GM21360 (cell line): ENCODE measurements at regions not wholly inside any gene's neighbourhood (a gene's known extent, or its start where the extent isn't known, plus 50 kb on each side); places are given as distances from the start of the nearest gene placed in this dataset.
"Not testable (repeated sequence)": the region's sequence is repeated elsewhere in the genome, so short reads cannot be mapped to it uniquely, and the experiment has no call there.

Experiments used
- ATAC-seq: cut with Tn5 transposase; IDR thresholded peaks from one replicate; pipeline ENCODE4 v1.9.1; 2021; ENCODE audit warnings: mild to moderate bottlenecking, moderate library complexity; ENCODE audit not compliant: unreplicated experiment

DNA sequence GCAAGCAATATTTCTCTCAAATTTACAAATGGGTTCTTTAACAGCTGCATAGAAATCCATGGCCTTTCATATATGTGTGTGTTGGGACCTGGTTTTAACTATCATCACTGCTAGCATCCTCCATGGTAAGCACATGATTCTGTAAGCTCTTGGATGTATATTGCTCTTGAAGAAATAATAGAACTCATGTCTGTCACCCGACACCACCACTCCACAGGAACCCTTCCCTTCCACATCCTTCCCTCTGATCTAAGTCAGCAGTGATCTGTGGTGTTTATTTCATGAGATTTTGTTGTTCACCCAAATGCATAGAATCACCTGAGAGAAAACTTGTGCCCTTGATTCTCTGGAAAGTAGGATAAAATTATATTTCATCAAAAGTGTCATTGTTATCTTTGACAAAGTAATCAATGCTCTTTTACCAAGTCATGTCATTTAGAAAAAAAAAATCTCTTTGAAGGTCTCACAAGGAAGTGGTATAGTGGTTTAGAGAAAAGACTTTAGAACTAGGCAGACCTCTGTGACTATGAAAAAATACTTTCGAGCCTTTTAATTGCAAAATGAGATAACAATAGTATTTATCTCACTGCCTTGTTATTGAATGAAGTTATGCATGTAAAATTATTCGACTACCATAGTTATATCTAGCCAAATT is 649.8 kb upstream of the SLC35B3 start:
- no peak for ATAC-seq

DNA sequence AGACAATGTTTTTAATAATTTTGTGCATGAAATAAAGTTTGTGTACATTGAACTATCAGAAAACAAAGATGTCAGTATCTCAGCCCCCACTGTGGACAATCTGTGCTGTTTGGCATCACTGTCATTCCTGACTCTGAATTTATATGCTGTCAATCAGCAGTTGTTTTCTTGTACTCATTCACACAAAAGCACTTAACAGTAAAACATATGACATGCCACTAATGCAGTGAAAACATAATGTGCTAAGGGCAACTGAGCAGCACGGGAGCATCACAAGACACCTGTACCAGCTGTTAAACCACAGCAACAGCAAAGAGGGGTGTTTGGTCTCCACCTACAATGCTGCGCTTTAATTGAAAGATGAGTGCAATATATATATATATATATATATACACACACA is 647.8 kb upstream of the SLC35B3 start:
- no peak for ATAC-seq

DNA sequence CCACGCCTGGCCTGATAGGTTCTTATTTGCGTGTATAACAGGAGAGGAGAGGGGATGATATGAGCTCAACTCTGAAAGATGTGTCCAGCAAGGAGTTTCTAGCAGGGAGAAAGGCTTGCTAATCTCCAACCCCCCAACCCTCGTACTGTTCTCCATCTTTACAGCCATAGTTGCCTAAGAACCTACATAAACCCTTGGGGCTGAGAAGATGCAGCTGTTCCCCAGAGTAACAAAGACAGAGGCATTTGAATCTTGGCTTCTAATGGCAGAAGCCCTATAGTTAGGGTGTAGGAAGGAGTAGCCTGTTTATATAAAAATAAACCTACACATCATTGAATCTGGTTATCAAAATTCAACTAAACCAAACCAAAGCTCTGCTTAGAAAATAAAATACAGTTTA is 631.4 kb upstream of the SLC35B3 start:
- ATAC-seq: no peak

DNA sequence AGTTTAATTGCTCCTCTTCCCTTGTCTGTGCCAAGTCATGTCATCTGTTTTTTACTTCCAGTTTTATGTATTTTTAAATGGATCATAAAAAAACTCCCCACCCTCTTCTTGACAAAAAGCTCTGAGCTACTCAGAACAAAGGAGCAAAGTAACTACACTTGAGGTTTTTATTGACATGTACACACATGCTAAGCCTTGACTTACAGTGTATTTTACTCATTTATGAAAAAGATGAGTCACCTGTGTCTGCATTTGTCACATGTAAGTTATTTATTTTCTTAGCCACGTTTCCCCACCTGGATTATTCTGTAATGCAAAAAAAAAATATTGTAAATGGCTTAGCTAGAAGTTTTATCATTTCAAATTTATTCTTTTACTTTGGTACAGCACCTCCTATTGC is 628.8 kb upstream of the SLC35B3 start:
- ATAC-seq: no peak

DNA sequence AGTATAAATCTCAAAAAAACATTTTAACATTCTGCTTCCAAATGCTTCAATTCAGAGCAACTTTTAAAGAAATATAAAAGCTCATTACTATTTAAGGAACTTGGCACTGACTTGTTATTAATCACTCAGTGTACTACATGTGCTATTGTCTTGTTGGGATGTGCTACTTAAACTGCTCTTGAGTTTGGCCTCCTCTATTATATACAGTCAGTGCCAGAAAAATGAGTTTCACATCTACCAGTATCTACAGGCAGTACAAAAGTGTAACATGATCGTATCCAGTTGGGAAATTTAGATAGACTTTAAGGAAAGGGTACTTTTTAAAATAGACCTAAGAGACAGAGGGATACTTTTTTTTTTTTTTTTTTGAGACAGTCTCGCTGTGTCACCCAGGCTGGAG is 627.3 kb upstream of the SLC35B3 start:
- ATAC-seq: no peak

DNA sequence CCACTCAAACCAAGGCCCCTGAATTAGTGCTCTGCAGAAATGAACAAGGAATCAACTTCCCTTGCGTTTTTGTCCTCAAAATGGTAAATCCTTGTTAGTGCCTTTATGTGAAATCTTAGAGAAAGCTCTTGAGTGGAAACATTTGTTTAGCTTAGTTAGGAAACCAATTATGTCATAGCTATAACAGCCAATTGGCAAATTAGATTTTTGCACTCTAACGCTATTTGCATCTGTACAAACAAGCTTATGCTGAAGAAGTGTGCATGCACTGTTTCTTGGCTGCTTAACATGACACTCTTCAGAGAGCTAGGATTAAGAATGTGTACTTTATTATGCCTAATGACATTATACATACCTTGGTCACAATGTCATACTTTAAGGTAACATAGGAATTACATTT is 622.6 kb upstream of the SLC35B3 start:
- no peak for ATAC-seq

DNA sequence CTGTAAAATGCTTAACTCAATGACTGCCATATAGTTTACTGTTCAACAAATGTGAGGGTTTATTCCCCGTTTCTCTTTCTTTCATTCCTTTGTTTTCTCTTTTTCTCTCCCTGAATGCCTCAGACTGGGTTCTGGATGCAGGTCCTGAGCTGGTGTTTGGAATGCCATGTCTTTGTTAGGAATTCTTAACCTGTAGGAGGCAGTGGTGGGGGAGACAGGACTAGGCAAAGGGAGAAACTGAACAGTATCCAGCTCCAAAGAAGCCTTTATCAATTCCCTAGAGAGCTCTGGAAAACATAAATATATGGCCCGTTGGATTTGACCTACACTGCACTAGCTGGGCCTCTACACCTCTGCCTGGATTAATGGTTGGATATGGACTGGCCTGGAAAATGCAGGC is 621.2 kb upstream of the SLC35B3 start:
- no peak for ATAC-seq

DNA sequence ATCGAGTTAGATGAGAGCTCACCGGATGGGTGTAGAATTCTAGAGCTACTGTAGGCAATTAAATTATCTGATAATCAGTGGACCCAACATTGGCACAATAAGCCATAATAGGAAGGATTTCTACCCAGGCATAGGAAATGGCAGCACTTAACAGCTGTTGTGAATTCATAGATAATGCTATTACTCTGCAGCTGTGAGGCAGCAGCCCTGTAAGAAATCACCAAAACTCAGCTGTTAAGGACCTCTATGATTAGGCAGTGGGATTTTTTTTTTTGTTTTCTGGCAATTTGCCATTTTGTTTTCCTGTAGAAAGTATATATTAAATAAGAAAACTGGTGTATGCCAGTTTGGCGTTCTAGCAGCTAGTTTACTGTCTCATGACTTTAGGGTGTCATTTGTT is 609.1 kb upstream of the SLC35B3 start:
- no peak for ATAC-seq

DNA sequence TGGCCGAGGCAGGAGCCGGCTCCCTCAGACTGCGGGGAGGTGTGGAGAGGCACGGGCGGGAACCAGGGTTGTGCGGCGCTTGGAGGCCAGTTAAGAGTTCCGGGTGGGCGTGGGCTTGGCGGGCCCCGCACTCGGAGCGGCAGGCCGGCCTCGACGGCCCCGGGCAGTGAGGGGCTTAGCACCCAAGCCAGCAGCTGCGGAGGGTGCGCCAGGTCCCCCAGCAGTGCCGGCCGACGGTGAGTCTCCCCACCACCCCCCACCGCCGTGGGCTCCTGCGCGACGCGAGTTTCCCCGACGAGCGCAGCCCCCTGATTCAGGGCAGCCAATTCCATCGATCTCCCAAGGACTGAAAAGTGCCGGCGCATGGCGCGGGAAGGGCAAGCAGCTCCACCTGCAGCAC is 605.4 kb upstream of the SLC35B3 start:
- ATAC-seq: no peak

DNA sequence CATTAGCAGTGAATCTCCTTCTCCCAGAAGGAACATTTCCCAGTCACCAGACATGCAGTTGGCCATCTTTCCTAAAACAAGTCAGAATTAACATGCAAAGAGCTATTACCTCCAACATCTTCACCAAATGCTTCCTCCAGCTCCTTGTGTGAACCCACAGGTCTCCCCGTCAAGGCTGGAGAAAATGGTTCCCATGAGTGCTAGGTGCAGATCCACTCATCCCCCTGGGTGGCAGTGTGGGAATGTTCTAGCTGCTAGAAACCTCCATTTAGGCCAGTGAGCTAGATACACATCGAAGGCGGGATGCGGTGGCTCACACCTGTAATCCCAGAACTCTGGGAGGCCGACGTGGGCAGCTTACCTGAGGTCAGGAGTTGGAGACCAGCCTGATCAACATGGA is 603.9 kb upstream of the SLC35B3 start:
- ATAC-seq: no peak

DNA sequence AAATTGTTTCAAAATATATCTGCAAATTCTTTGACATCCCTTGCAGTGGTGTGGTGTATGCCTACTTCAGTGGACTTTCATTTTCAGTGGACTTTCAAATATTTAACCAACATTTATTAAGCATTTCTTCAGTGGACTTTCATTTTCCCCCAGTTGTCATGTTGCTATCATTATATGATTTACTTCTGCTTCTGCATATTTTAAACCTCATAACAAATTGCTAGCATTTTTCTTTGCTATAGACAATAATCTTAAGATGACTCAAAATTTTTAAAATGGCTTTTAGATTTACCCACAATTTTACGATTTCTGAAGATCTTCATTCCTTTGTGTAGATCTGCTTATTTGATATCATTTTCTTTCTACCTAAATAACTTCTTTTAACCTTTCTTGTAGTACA is 592.7 kb upstream of the SLC35B3 start:
- ATAC-seq: no peak

DNA sequence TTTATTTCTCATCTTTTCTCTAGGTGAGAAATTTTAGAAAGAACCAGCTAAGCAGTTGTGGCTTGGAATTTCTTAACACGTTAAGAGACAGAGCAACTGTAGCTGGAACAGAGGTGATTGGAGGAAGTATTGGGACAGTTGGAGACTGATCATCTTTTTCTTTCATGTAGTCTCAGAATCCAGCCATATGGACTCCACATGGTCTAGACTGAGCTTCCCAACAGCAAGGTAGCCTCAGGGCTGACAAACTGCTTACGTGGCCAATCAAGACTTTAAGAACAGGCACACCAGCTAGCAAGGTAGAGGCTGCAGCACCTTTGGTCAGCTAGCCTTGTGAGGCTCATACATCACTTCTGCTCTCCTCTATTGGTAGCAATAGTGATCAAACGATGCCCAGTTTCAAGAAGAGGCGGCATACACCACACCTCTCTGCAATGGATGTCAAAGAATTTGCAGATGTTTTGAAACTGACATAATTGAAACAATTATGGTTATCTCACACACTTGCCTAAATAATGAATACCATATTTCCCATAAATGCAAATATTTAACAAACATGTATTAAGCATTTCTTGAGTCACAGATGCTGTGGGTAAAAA is 590.5 kb upstream of the SLC35B3 start:
- no peak for ATAC-seq

DNA sequence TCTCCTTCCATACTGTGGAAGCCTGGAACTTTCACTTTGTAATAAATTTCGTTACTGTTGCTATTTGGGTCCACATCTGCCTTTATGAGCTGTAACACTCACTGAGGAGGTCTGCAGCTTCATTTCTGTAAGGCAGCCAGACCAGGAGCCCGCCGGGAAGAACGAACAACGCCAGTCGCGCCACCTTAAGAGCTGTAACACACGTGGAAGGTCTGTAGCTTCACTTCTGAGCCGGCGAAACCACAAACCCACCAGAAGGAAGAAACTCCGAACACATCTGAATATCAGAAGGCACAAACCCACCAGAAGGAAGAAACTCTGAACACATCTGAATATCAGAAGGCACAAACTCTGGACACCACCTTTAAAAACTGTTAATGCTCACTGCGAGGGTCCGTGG is 589.9 kb upstream of the SLC35B3 start:
- ATAC-seq: no peak

DNA sequence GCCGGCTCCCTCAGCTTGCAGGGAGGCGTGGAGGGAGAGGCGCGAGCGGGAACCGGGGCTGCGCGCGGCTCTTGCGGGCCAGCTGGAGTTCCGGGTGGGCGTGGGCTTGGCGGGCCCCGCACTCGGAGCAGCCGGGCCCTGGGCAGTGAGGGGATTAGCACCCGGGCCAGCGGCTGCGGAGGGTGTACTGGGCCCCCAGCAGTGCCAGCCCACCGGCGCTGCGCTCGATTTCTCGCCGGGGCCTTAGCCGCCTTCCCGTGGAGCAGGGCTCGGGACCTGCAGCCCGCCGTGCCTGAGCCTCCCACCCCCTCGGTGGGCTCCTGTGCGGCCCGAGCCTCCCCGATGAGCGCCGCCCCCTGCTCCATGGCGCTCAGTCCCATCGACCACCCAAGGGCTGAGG is 588.9 kb upstream of the SLC35B3 start:
- not testable (repeated sequence) for ATAC-seq

DNA sequence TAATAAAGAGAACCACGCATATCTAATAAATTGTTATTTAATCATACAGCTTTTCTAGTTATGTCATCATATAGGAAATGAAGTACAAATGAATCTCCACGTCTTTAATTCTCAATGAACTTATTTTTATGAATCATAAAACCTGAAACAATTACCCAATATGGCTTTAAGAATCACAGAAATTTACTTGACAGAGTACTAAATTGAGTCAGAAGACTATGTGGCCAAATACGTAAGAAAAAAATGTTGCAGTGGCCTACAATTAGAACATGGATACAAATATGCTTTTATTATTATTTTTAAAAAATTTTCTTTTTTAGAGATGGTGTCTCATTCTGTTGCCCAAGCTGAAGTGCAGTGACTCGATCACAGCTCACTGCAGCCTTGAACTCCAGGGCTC is 584.7 kb upstream of the SLC35B3 start:
- no peak for ATAC-seq

DNA sequence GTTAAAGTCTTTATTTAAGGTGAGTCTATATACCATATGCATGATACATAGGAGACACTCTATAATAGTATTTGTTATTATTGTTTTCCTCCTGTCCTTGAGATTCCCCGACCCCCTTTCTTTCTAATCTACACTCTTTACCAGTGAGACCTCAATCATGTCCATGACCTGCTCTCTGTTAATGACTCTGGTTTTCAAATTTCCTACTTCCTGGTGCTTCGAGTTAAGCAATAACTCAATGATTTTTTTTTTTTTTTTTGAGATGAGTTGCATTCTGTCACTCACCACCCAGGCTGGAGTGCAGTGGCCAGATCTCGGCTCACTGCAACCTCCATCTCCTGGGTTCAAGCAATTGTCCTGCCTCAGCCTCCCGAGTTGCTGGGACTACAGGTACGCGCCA is 574.6 kb upstream of the SLC35B3 start:
- ATAC-seq: no peak

DNA sequence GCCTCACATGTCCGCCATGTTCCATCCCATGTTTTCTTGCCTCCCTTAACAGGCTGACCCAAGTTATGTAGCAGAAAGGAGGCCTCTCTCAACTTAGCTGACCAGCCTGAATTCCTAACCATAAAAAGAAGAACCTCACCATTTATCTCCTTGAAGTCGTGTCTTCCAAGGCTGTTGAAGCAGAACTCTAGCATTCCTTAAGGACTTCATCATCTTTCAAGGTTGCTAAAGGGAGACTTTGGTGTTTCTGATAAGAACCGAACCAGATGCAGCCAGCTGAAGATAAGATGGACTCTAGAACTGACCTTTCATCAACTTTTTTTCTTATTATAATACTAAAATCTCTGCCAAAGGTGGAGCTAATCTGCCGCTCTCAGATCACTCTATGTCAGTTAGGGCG is 571.7 kb upstream of the SLC35B3 start:
- no peak for ATAC-seq

DNA sequence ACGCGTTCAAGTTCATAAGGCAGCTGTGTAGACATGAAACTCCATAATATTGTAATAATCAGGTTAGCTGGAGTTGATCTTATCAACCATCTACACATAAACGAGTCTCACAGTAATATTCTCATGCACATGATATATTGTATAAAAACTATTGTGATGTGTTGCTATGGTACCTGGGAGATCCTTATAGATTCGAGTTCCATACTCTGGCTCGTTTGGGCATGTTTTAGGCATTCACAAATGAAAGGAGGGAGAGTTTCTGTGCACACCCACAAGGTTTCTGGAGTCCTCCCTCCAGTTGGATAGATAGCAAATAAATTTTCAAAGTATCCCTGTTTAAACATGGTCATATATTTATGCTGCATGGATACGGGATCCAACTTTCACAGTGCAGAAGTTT is 567.5 kb upstream of the SLC35B3 start:
- no peak for ATAC-seq

DNA sequence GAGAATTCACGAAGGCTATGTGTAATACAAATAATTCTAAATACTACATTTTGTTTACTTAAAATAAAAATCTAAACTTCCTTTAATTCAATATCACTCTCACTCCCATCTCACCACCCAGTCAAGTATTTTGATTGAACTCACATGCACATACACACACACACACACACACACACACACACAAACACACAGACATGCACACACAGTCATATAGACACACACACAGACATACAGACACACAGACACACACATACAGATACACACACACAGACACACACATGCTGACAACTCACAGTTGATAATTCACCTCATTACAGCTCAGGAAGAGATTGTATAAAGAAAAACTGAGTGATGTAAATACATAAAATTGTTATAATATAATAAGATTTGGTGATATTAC is 559.8 kb upstream of the SLC35B3 start:
- ATAC-seq: no peak

DNA sequence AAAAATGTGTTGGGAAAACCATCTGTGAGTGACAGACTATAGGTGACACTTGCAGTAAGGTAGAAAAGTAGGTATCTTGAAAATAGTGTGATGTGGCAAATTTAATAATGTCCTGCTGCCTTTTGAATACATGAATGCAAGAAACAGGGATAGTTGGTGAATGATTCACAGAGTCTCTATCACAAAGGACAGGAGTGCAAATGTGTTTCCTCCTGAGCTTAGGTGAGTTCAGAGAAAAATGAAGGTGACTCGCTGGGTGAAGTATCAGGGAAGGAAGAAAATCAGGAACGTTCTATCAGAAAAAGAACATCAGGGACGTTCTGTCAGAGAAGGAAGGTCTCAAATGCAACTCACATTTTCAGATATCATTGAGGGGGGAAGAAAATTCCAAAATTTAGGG is 557.8 kb upstream of the SLC35B3 start:
- ATAC-seq: no peak

DNA sequence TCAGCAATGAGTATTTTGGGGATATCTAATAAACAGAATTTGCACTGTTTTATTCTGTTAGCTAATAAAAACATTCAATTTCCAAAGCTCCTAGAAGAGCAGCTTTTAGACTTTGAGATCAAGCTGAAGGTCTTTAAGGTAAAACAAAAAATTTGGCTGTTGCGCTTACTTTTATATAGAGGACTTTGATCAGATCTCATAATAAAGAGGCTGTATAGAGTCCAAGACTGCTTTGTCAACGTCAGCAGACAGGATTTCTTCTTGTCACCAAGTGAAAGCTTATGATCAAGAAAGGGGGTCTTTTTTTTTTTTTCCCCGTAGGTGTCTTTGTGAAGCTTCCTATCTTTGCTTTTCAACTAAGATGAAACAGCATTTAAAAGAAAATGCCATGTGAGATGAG is 556.5 kb upstream of the SLC35B3 start:
- ATAC-seq: no peak

DNA sequence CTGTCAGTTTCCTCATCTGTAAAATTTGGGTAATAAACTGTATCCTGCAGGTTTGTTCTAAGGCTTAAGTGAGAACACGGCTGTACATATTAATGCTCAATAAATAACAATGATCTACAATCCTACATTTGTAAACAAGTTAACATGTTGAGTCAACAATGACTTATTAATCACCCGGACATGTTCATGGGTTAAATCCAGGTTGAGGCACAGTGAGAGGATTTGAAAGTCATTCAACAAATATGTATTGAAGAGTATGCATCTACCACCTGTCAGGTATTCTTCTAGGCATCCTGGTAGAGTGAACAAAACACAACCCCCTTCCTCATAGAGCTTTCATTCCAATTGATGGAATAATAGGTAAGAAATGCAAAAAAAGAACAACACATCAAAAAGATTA is 554.7 kb upstream of the SLC35B3 start:
- no peak for ATAC-seq

DNA sequence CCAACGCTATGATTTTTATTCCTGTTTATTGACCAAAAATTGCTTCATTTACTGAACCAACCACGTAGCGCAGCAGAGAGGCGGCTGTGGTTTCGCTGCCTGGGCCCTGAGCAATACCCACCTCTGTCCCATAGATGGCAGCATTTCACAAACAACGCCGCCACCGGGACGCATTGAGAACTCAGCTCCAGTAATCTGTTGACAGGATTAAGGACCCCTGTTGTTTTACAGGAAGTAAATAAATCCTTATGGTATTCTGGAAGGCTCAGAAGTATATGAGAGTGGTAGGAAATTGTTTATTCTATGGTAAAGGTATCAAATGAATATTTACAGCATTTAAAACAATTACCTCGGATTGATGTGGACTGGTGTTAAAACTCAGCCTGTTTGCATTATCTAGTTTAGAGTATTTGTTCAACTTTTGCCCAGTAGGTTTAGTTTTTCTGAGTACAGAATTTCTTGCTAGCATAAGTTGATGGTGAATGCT is 547.9 kb upstream of the SLC35B3 start:
- ATAC-seq: peak; percentile 97
